ENCODE measurements at regions not wholly inside any gene's neighbourhood (a gene's known extent, or its start where the extent isn't known, plus 50 kb on each side); places are given as distances from the start of the nearest gene placed in this dataset.
A peak's percentile ranks its signal among the peaks of the same experiment; 100 is the strongest.

DNA sequence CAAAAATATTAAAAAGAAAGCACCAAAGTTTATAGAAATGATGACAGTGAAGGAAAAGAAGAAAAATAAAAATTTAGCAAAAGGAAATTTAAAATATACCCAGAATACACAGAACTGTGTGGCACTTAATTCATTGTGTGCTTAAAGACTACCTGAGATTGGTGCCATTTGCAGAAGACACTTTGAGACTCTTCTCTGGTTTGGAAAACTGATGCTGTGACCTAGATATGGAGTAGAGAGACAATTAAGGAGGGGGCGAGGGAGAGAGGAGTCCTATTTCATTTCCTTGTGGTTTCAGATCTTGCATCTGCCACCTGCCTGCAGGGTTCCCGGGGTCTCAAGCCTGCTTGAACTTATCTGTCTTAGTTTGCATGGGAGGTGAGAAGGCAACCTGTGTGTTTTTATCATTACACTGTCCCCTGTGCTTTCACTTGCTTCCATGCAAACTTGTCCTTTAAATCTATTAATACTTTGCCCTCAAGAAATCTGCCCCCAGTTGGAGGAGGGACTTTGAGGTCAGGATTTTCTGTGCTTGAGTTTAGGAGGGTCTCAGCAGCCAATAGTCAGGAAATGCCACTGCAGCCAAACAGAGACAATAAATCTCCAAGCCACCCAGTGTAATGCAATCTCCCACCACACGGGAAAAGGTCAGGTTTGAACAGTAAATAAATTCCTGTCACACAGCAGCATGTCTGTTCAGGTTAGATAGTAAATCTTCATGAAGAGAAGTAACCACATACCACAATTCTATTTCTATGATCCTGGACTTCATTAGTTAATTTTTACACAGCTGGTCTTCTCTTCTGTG is 119.4 kb downstream of the CAND1 start:
- Histone ChIP-seq H3K36me3 (ENCODE audit: control insufficient read depth, insufficient read depth, low read length) (no peaks in the 10 kb centered on the region), H2AFZ (peak overlapping the region; percentile 6), H3K4me2 (ENCODE audit: low read length) (no peak overlapping the region), H3K9ac (no peak overlapping the region), H3K27ac (no peak overlapping the region), H3K9me3 (ENCODE audit: control insufficient read depth, low read length) (no peaks in the 10 kb centered on the region), H3K4me1 (no peaks in the 10 kb centered on the region), H3K79me2 (no peaks in the 10 kb centered on the region), H3K4me3 (ENCODE audit: low read depth, low read length) (no peak overlapping the region), H3K27me3 (ENCODE audit: control insufficient read depth, insufficient read depth, low read length) (no peaks in the 10 kb centered on the region)
- TF ChIP-seq, protein P1, sequence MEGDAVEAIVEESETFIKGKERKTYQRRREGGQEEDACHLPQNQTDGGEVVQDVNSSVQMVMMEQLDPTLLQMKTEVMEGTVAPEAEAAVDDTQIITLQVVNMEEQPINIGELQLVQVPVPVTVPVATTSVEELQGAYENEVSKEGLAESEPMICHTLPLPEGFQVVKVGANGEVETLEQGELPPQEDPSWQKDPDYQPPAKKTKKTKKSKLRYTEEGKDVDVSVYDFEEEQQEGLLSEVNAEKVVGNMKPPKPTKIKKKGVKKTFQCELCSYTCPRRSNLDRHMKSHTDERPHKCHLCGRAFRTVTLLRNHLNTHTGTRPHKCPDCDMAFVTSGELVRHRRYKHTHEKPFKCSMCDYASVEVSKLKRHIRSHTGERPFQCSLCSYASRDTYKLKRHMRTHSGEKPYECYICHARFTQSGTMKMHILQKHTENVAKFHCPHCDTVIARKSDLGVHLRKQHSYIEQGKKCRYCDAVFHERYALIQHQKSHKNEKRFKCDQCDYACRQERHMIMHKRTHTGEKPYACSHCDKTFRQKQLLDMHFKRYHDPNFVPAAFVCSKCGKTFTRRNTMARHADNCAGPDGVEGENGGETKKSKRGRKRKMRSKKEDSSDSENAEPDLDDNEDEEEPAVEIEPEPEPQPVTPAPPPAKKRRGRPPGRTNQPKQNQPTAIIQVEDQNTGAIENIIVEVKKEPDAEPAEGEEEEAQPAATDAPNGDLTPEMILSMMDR (IDR thresholded peaks at IDR 0.05), result no peak

DNA sequence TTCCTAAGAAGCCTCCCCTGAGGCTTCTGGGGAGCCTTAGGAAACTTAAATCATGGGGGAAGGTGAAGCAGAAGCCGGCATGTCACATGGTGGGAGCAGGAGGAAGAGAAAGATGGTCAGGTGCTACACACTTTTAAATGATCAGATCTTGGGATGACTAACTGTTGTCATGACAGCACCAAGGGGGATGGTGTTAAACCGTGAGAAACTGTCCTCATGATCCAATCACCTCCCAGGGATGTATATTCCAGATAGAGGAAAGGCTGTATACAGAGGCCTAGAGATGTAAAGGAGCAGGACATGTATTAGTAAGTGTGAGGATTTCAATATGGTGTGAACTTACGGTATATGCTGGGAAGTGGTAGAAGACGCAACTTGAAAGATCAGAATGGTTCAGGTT is 121.1 kb downstream of the CAND1 start:
- Histone ChIP-seq H3K9ac (no peak overlapping the region), H3K79me2 (no peaks in the 10 kb centered on the region), H3K4me3 (ENCODE audit: low read depth, low read length) (no peak overlapping the region), H3K36me3 (ENCODE audit: control insufficient read depth, insufficient read depth, low read length) (no peaks in the 10 kb centered on the region), H3K27ac (no peak overlapping the region), H2AFZ (no peak overlapping the region), H3K9me3 (ENCODE audit: control insufficient read depth, low read length) (no peaks in the 10 kb centered on the region), H3K27me3 (ENCODE audit: control insufficient read depth, insufficient read depth, low read length) (no peaks in the 10 kb centered on the region), H3K4me2 (ENCODE audit: low read length) (no peak overlapping the region), H3K4me1 (no peaks in the 10 kb centered on the region)
- TF ChIP-seq, protein P1 (IDR thresholded peaks at IDR 0.05), result no peak

DNA sequence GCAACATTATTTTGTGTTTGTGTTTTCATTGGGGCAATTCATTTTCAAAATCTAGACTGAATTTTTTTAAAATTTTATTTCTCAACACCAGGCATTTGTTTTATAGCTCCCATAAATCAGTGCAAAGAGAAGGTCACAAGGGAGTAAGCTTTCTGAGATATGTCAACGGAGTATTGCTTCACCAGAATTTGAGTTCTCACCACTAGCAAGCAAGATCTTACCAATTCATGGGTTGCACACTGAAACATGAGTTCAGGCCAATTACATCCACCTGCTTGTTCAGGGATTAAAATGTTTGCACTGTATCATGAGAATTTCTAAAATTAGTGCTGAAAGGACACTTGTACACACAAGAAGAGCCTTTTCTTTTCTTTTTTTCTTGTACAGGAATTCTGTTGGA is 121.9 kb downstream of the CAND1 start:
- Histone ChIP-seq H3K36me3 (ENCODE audit: control insufficient read depth, insufficient read depth, low read length) (no peaks in the 10 kb centered on the region), H3K27me3 (ENCODE audit: control insufficient read depth, insufficient read depth, low read length) (no peaks in the 10 kb centered on the region), H3K9me3 (ENCODE audit: control insufficient read depth, low read length) (no peaks in the 10 kb centered on the region), H2AFZ (no peak overlapping the region), H3K4me3 (ENCODE audit: low read depth, low read length) (no peak overlapping the region), H3K27ac (no peak overlapping the region), H3K4me1 (no peaks in the 10 kb centered on the region), H3K4me2 (ENCODE audit: low read length) (no peak overlapping the region), H3K9ac (no peak overlapping the region), H3K79me2 (no peaks in the 10 kb centered on the region)
- TF ChIP-seq, protein P1 (IDR thresholded peaks at IDR 0.05), result no peak

DNA sequence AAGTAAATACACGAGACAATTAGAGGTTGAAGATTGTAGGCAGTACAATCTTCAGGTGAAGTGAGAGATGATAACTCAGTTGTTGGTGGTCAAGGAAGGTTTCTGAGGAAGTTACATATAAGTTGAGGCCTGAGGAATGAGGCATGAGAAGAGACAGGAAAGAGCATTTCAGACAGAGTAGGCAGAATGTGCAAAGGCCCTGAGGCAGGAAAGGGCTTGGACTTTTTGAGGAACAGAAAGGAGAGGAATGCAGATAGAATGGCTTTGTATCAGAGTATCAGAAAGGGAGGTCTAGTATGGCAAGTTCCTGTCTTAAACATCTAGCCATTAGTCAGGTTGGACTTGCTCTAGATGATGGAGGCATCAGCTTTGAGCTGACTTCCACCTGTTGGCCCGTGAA is 122.5 kb downstream of the CAND1 start:
- no peak overlapping the region for H3K27ac ChIP-seq
- TF ChIP-seq, protein P1 (IDR thresholded peaks at IDR 0.05), result no peak
- H3K4me1 ChIP-seq, result no peaks in the 10 kb centered on the region

DNA sequence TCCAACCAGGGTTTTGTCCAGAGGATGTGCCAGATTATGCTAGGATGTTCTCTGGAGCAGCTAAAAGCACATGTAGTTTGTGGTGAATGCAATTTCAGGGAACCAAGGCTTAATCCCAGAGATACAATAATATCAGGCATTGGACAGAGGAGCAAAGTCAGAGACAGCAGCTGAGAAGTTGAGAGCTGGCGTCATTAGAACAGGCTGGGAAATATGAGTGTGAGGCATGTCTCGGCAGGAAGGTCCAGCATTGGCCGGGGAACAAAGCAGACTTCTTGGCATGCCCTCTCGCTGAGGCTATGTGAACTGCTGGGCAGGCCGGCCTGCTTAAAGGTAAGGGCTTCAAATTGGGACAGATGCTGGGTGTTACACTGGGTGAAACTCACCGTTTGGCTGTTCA is 125.4 kb downstream of the CAND1 start:
- Histone ChIP-seq H3K27ac (no peak overlapping the region), H3K79me2 (no peaks in the 10 kb centered on the region), H3K4me2 (ENCODE audit: low read length) (no peak overlapping the region), H3K9ac (no peak overlapping the region), H3K4me3 (ENCODE audit: low read depth, low read length) (no peak overlapping the region), H3K9me3 (ENCODE audit: control insufficient read depth, low read length) (no peaks in the 10 kb centered on the region), H3K4me1 (no peaks in the 10 kb centered on the region), H3K36me3 (ENCODE audit: control insufficient read depth, insufficient read depth, low read length) (no peaks in the 10 kb centered on the region), H2AFZ (no peak overlapping the region), H3K27me3 (ENCODE audit: control insufficient read depth, insufficient read depth, low read length) (no peaks in the 10 kb centered on the region)
- TF ChIP-seq, protein P1 (IDR thresholded peaks at IDR 0.05), result no peak

More for the DNA sequence above, 122.5 kb downstream of the CAND1 start:
- Histone ChIP-seq H3K79me2 (no peaks in the 10 kb centered on the region), H3K36me3 (ENCODE audit: control insufficient read depth, insufficient read depth, low read length) (no peaks in the 10 kb centered on the region), H2AFZ (no peak overlapping the region), H3K4me2 (ENCODE audit: low read length) (no peak overlapping the region), H3K9ac (no peak overlapping the region), H3K4me3 (ENCODE audit: low read depth, low read length) (no peak overlapping the region), H3K27me3 (ENCODE audit: control insufficient read depth, insufficient read depth, low read length) (no peaks in the 10 kb centered on the region), H3K9me3 (ENCODE audit: control insufficient read depth, low read length) (no peaks in the 10 kb centered on the region)
